HG03520 (cell line): ENCODE measurements at regions not wholly inside any gene's neighbourhood (a gene's known extent, or its start where the extent isn't known, plus 50 kb on each side); places are given as distances from the start of the nearest gene placed in this dataset.
"Not testable (repeated sequence)": the region's sequence is repeated elsewhere in the genome, so short reads cannot be mapped to it uniquely, and the experiment has no call there.

Source experiments
- ATAC-seq: cut with Tn5 transposase; IDR thresholded peaks from one replicate; pipeline ENCODE4 v1.9.1; 2021; ENCODE audit warnings: mild to moderate bottlenecking, moderate library complexity; ENCODE audit not compliant: unreplicated experiment

DNA sequence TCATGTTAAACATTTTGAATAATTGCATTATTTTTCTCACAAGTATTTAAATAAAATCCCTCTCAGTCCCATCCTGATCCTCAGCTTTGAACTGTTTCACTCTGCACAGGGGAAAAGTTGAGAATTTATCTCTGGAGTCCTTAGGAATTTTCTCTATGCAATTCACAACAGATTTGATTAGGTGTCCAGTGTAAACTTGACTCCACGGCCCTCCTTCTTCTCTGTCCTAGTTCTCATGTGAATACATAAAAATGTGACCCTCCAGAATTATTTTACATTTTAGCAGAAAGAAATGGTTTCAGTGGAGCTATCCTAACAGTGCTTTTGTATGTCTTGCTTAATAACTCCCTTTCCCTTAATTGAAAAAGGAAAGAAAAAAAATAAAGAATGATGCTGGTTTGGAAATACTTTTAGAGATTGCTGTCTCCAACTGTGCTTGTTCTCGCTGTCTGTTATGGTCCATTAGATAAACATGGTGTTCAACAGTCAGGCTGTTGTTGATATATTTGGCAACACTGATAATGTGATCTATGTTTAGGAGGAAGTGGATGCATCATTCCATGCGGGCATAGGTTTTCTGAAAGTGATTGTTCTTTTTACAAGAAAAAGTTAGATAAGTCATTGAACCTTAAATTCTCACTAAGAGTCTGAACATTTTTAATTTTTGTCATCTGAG, 599.4 kb upstream of the CITED2 start:
- ATAC-seq, result no peak

- ATAC-seq, result no peak
Observed at GRCh38 chr6:139972116-139972515, 597.7 kb upstream of the CITED2 start.

DNA sequence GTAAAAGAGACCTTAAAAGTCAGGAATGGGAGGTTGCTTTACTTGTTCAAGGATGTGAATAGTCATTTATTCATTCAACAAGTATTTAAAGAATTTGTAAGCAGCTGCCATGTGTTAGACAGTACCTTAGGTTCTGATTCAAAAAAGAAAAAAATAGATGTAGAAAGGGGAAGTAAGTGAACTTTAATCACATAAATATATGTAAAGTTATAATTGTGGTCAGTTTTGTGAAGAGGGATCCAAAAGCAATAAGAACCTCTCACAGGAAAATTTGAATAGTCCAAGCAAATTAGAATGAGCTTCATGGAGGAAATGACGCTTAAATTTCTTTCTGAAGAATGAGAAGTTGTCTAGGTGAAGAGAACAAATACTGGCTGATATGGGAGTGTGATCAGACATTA, 596.1 kb upstream of the CITED2 start:
- ATAC-seq, result no peak

DNA sequence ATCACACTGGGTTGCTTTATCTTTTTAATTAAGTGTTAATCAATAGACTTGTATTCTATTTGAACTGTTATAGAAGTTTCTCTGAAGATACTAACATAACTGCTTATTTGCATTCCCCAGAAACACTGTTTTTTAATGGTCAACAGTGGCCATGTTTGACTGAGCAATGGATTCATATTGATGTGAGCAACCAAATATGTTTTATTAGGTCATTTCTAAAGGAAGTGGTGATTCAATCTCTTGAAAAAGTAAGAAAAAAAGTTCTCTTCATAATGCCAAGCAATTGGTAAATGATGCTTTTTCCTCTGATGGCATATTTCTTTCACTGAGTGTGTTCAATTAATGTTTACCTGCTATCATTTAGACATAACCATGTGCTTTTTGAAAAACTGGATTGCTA, 593.0 kb upstream of the CITED2 start:
- ATAC-seq, result no peak

- ATAC-seq, result no peak
Observed at GRCh38 chr6:139965393-139965792, 590.9 kb upstream of the CITED2 start.

- ATAC-seq, result no peak
Observed at GRCh38 chr6:139964737-139965136, 590.3 kb upstream of the CITED2 start.

DNA sequence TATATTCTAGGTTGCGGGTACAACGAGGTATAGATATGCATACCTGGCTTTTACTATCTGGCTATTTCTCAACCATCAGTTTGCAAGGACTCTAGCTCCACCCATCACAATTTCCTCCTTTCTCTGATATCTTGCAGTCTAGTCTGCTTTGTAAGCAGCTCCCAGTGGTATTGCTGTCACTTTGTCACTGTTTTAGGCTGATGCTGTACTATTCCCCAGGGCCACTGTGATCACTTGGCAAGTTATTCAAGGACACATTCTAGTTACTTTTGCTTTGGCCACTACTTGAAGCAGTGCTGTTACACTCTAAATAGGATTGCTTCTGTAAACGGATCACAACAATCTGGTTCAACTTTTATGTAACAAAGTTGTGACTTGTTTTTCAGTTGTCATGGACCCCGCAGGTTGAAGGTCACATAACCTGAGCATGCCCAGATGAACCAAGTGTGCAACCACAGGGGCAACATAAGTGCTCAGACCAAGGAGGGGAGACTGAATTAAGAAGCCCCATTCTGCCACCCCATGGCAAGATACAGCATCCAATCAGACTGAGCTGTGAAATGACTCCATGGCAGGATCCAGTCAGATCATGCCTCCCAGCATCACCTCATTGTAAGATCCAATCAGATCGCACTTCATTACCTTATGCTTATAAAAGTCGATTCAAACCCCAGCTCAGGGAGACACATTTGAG, 588.4 kb upstream of the CITED2 start:
- ATAC-seq, result no peak

DNA sequence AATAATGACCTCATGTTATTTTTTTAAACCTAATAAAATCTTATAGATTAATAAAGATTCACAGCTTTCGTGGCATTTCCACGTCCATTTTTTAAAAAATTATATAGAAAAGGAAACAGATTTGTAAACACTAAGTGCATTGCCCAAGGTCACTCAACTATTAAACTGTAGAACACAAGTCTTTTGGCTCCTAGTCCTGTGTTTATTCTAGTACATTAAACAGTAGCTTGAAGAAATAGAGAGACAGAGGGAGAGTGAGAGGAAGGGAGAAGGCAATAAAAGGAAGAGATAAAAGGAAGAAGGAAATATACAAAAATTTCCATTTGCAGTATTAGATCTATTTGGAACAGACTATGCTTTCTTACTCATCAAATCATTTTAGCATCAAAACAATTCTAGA, 586.7 kb upstream of the CITED2 start:
- no peak for ATAC-seq

GRCh38 chr6:139960671-139961070, 586.2 kb upstream of the CITED2 start:
- ATAC-seq, result no peak

DNA sequence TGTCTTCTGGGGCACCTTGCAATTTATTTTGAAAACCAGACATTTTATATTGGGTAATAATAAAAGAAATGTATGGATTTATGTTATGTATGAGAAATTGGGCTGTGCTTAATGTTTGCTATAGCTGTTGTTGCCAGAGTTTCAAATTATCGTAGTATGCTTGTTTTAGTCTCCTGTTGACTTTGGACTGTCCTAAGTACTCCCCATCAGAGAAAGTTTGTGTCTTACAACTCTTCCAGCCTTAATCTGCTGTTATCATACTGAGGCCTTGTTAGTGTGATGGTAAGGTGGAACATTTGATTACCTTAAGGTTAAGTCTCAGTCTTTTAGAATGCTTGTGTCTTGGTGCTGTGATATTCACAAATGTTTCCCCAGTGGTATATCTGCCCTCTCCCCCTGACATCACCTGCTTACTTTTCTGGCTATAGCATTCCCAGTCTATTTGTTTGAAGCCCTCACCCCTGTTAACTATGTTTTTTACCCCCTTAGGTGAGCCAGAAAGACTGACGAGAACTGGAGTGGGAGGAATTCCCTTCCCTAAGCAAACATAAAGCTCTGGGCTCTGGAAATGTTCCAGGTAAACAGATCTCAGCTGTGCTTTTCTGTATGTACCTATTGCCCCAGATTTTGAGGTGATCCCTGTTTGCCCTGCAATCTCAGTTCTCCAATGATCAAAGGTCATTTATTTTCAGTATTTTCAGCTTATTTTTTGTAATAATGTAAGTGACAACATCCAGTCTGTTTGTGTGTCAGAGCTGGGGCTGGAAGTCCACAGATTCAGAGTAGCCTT, 581.1 kb upstream of the CITED2 start:
- ATAC-seq, result no peak

GRCh38 chr6:139954463-139955071, 580.1 kb upstream of the CITED2 start:
- no peak for ATAC-seq

- not testable (repeated sequence) for ATAC-seq
Observed at GRCh38 chr6:139953780-139954179, 579.3 kb upstream of the CITED2 start.

GRCh38 chr6:139951172-139951571, 576.7 kb upstream of the CITED2 start:
- no peak for ATAC-seq

- no peak for ATAC-seq
Observed at GRCh38 chr6:139944976-139945375, 570.5 kb upstream of the CITED2 start.

DNA sequence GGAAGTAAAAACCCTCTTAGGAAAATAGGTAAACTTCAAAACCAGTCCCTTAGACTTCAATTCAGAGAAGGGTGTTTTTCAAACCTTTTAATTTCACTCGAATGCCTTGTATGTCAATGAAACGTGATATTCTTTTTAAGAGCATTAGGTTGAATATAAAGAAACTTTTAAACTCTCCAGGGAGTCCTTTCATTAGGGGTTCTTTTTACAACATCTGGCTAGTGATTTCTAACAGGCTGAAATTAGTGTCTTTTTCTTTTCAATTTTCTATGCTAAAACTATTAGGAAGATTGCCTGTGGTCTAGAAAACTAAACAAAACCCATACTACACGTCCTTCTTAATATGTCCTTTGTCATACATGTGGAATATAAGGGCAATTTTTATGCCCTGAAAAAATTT, 569.7 kb upstream of the CITED2 start:
- no peak for ATAC-seq

GRCh38 chr6:139943391-139943790, 568.9 kb upstream of the CITED2 start:
- ATAC-seq, result no peak

DNA sequence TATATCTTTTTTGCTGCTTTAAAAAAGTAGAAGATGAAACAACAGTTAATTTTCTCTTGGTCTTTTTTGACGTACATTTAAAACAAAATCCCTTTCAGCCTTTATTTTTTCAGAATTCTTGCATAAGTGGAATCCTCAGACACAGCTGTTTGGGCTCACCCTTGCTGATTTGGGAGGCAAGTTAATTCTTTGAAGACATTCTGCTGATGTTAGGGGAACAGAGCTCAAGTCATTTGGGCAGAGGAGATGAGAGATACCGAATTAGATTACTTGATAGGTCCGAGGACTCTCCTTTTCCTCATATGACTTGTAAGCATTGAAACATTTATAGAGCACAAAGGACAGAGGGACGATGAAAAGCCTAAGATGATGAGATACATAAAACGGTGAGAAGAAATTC, 567.9 kb upstream of the CITED2 start:
- ATAC-seq, result no peak

GRCh38 chr6:139941826-139942225, 567.4 kb upstream of the CITED2 start:
- ATAC-seq, result no peak

DNA sequence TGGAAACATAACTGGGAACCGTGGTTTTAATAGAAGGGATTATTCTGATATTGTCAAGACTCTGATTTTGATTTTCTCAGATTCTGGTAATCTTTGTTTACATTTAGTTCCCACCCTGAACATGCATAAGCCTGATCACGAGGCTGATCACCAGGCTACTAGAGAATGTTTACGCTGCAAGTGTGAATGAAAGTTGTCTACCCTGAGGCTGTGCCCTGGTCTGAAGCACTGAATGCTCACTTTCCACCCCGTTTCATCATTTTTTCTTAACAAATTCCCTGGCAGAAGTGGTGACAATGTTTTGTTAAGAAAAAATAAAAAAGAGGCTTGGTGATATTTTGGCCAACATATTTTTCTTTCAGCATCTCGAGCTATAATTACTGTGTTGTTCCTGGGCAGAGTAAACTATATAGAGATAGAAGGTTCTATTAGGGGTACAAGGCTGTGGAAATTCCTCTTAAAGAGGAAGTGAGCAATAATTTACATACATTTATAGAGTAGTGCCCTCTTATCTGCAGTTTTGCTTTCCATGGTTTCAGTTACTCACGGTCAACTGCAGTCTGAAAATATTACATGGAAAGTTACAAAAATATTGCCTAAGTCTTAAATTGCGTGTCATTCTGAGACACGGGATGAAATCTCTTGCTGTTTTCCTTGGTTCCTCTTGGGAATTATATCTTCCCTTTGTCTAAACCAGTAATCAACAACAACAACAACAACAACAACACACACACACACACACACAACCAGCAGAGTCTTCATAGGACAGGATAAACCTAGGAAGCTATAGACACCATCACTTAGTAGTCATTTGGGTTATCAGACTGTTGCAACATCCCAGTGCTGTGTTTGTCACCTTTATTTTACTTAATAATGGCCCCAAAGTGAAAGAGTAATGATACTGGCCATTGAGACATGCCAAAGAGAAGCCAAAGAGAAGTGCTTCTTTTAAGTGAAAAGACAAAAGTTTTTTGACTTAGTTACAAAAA, 566.6 kb upstream of the CITED2 start:
- peak; percentile 93 for ATAC-seq
